ENCODE measurements at regions not wholly inside any gene's neighbourhood (a gene's known extent, or its start where the extent isn't known, plus 50 kb on each side); places are given as distances from the start of the nearest gene placed in this dataset.

- no peaks in the 10 kb centered on the region for H4K20me1 ChIP-seq (replicated peaks; ENCODE audit: control insufficient read depth, extremely low read depth, insufficient read depth, low read length)
- no peak for DNase-seq (ENCODE audit: low read depth, low spot score)
- H3K9ac ChIP-seq (replicated peaks; ENCODE audit: extremely low read depth, insufficient read depth, low read length), result no peak overlapping the region
- H3K4me1 ChIP-seq (ENCODE audit: control insufficient read depth, extremely low read depth, insufficient read depth, low read length), result no peaks in the 10 kb centered on the region
- H3K4me2 ChIP-seq (ENCODE audit: insufficient read depth, low read length), result no peak overlapping the region
- dilution Hi-C loops (cut with MboI; ENCODE audit: extremely low pct_ligation_motif_present, low sequenced_read_pairs), result no loop called here
- intact Hi-C loops (cut with micrococcal nuclease), result no loop called here
- no peaks in the 10 kb centered on the region for H3K9me3 ChIP-seq (replicated peaks; ENCODE audit: control insufficient read depth, insufficient read depth, low read length)
- CTCF ChIA-PET, result no interaction called here
- H3K27me3 ChIP-seq (ENCODE audit: control insufficient read depth in 2 of 2, insufficient read depth in 2 of 2, low read length in 2 of 2), result no peaks in the 10 kb centered on the region
- no peak overlapping the region for H2AFZ ChIP-seq (ENCODE audit: low read depth, low read length)
- no peak overlapping the region for H3K27ac ChIP-seq (ENCODE audit: insufficient read depth, low read depth, low read length)
- FAIRE-seq, result no peak
- POLR2A ChIA-PET, result no interaction called here
- no peaks in the 10 kb centered on the region for H3K36me3 ChIP-seq (ENCODE audit: control insufficient read depth in 2 of 2, extremely low read depth in 1 of 2, insufficient read depth in 2 of 2, low read length in 2 of 2)
- no peaks in the 10 kb centered on the region for H3K79me2 ChIP-seq (ENCODE audit: control insufficient read depth, insufficient read depth, low read length)
- no peaks in the 10 kb centered on the region for H3K9me1 ChIP-seq (replicated peaks; ENCODE audit: control insufficient read depth, extremely low read depth, insufficient read depth, low read length)
- H3K4me3 ChIP-seq (replicated peaks in 1 of 3; ENCODE audit: insufficient read depth in 1 of 3, low read depth in 1 of 3, low read length in 3 of 3), result no peak overlapping the region
- no TSS peak for BruUV-seq (replicated peaks)
- TF ChIP-seq POLR2A (IDR thresholded peaks at IDR 0.05; ENCODE audit: low read depth, low read length) (no peak), JUN (IDR thresholded peaks at IDR 0.05; ENCODE audit: borderline replicate concordance, insufficient read depth, insufficient read length, low read depth) (no peak), EZH2 (IDR thresholded peaks at IDR 0.05; ENCODE audit: borderline replicate concordance, low read depth, low read length, severe bottlenecking) (no peak), MYC (IDR thresholded peaks at IDR 0.05; ENCODE audit: low read depth, low read length) (no peak), MAX (IDR thresholded peaks at IDR 0.05; ENCODE audit: insufficient read depth, insufficient read length) (no peak), FOS (IDR thresholded peaks at IDR 0.05; ENCODE audit: borderline replicate concordance, insufficient read depth, low read length) (no peak), GATA2 (IDR thresholded peaks at IDR 0.05; ENCODE audit: insufficient read depth, insufficient read length, low read depth, low read length) (no peak), POLR2AphosphoS5 (IDR thresholded peaks at IDR 0.05; ENCODE audit: insufficient read depth, low read depth, low read length) (no peak)
- TF ChIP-seq, protein P1, sequence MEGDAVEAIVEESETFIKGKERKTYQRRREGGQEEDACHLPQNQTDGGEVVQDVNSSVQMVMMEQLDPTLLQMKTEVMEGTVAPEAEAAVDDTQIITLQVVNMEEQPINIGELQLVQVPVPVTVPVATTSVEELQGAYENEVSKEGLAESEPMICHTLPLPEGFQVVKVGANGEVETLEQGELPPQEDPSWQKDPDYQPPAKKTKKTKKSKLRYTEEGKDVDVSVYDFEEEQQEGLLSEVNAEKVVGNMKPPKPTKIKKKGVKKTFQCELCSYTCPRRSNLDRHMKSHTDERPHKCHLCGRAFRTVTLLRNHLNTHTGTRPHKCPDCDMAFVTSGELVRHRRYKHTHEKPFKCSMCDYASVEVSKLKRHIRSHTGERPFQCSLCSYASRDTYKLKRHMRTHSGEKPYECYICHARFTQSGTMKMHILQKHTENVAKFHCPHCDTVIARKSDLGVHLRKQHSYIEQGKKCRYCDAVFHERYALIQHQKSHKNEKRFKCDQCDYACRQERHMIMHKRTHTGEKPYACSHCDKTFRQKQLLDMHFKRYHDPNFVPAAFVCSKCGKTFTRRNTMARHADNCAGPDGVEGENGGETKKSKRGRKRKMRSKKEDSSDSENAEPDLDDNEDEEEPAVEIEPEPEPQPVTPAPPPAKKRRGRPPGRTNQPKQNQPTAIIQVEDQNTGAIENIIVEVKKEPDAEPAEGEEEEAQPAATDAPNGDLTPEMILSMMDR (IDR thresholded peaks at IDR 0.05; ENCODE audit: extremely low read depth in 1 of 2, insufficient read depth in 1 of 2, low read depth in 1 of 2, low read length in 2 of 2), result no peak
Measured at GRCh38 chr4:20347531-20347930, 95.8 kb downstream of the SLIT2 start.

Measured in endothelial cell of umbilical vein (primary cell).